Iris pigment epithelial cell (primary cell): ENCODE measurements at regions not wholly inside any gene's neighbourhood (a gene's known extent, or its start where the extent isn't known, plus 50 kb on each side); places are given as distances from the start of the nearest gene placed in this dataset.
"Not testable (repeated sequence)": the region's sequence is repeated elsewhere in the genome, so short reads cannot be mapped to it uniquely, and the experiment has no call there.

Source experiments
- DNase-seq: peaks from one replicate; pipeline ENCODE4 v3.0.0-alpha.2; 2011; ENCODE audit warnings: low read depth

GRCh38 chr2:59879700-59880131, 673.7 kb downstream of the BCL11A start:
- DNase-seq = no peak

- DNase-seq = no peak
These were observed 677.6 kb downstream of the BCL11A start for GRCh38 chr2:59875836-59876235.

- no peak for DNase-seq
These were observed 678.3 kb downstream of the BCL11A start for GRCh38 chr2:59874971-59875755.

- DNase-seq = no peak
These were observed 679.1 kb downstream of the BCL11A start for GRCh38 chr2:59874361-59874760.

- DNase-seq = no peak
These were observed 681.6 kb downstream of the BCL11A start for GRCh38 chr2:59871830-59872229.

GRCh38 chr2:59868981-59869380, 684.5 kb downstream of the BCL11A start:
- DNase-seq = no peak

- no peak for DNase-seq
These were observed 687.0 kb downstream of the BCL11A start for GRCh38 chr2:59866436-59866835.

- no peak for DNase-seq
These were observed 694.9 kb downstream of the BCL11A start for GRCh38 chr2:59858540-59858939.

- DNase-seq = no peak
These were observed 696.3 kb downstream of the BCL11A start for GRCh38 chr2:59857109-59857508.

- no peak for DNase-seq
These were observed 697.1 kb downstream of the BCL11A start for GRCh38 chr2:59856391-59856790.

GRCh38 chr2:59853032-59853431, 700.4 kb downstream of the BCL11A start:
- no peak for DNase-seq

GRCh38 chr2:59851836-59852475, 701.5 kb downstream of the BCL11A start:
- no peak for DNase-seq

GRCh38 chr2:59850554-59850953, 702.9 kb downstream of the BCL11A start:
- DNase-seq = no peak

- no peak for DNase-seq
These were observed 719.5 kb downstream of the BCL11A start for GRCh38 chr2:59833941-59834340.

GRCh38 chr2:59830601-59831000, 722.9 kb downstream of the BCL11A start:
- no peak for DNase-seq

- no peak for DNase-seq
These were observed 725.8 kb downstream of the BCL11A start for GRCh38 chr2:59827677-59828076.

- DNase-seq = no peak
These were observed 727.3 kb downstream of the BCL11A start for GRCh38 chr2:59826177-59826576.

GRCh38 chr2:59824314-59824713, 729.1 kb downstream of the BCL11A start:
- no peak for DNase-seq

- DNase-seq = no peak
These were observed 737.4 kb downstream of the BCL11A start for GRCh38 chr2:59816075-59816474.

GRCh38 chr2:59810283-59810682, 743.2 kb downstream of the BCL11A start:
- not testable (repeated sequence) for DNase-seq

- DNase-seq = no peak
These were observed 747.0 kb downstream of the BCL11A start for GRCh38 chr2:59806486-59806885.

GRCh38 chr2:59804732-59805131, 748.7 kb downstream of the BCL11A start:
- no peak for DNase-seq

GRCh38 chr2:59803586-59803985, 749.9 kb downstream of the BCL11A start:
- no peak for DNase-seq
